ENCODE measurements at regions not wholly inside any gene's neighbourhood (a gene's known extent, or its start where the extent isn't known, plus 50 kb on each side); places are given as distances from the start of the nearest gene placed in this dataset.

GRCh38 chr1:85102479-85102878, 54.2 kb upstream of the MCOLN3 start:
- FAIRE-seq, result peak; percentile 62

Measured in A204.1 (cell line).